EL (cell line): ENCODE measurements at regions not wholly inside any gene's neighbourhood (a gene's known extent, or its start where the extent isn't known, plus 50 kb on each side); places are given as distances from the start of the nearest gene placed in this dataset.
"Not testable (repeated sequence)": the region's sequence is repeated elsewhere in the genome, so short reads cannot be mapped to it uniquely, and the experiment has no call there.

Source experiments
- DNase-seq: peaks from one replicate; pipeline ENCODE4 v3.0.0-alpha.2; 2016

DNA sequence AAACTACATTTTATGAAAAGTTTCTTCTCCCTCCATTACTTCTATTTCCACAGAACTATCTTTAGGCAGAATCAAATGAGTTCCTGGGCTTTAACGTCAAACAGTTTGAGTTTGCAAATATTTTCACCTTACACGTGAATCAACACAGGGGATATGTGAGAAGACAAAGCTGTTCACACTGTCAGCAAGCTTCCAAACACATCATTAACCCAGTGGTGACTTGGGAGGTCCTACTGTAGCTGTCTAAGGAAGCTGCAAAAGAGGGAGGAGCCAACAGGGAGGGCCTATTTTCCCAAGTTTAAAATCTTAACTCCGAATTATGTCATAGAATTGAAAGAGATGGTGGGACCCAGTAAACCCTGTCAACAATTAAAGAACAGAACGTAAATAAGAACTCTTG lies 337.8 kb upstream of the DNAJC19 start:
- DNase-seq, result no peak

- no peak for DNase-seq
These were observed 337.2 kb upstream of the DNAJC19 start for GRCh38 chr3:181326637-181327223.

GRCh38 chr3:181324516-181324915 lies 335.0 kb upstream of the DNAJC19 start:
- not testable (repeated sequence) for DNase-seq

DNA sequence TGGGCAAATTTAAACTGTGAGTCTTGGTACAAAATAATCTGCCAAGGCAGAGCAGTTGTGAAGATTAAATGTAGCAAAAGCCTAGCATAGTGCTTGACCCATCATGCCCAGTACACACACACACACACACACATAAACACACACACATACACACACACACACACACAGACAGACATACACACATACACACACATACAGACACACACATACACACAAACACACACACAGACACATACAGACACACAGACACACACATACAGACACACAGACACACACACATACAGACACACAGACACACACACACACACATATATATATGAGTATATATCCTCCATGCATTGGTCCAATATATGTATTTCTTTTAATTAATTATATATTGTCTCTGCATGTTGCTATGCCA lies 328.8 kb upstream of the DNAJC19 start:
- DNase-seq, result no peak

DNA sequence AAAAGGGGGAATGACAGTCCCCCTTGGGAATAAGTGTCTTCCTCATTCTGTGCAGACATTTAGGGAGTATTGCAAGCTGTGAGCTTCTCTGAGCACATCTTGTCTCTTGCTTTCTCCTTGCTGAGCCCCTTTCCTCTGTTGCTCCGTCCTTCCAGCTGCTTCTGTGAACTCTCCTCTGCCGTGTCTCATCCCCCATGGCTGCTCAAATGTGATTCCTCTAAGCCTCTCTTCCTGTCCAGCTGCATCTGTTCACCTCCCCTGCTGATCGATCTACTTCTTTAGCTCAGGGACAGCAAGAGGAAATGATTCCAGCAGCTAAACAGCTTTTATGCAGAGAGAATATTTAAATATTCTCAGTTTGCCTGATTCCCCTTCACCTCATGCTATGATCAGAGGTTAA lies 328.0 kb upstream of the DNAJC19 start:
- no peak for DNase-seq

DNA sequence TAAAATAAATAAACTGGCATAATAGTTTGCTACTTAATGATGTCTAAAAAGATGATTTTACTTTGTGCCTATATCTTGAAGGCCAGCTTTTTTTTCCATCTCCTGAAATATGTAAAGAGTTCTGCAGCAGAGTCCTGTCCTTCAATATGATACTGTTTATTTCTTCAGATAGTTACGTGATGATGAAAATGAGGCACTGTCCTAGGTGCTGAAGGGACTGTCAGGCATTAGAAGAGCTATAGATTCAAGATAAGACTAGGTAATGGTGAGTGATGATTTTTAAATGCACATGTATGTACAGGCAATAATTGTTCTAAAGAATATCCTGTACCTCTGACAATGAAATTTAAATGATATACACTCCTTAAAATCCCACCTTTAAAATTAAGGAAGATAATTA lies 326.9 kb upstream of the DNAJC19 start:
- DNase-seq, result no peak

- DNase-seq, result no peak
These were observed 323.8 kb upstream of the DNAJC19 start for GRCh38 chr3:181313335-181313734.

- no peak for DNase-seq
These were observed 321.6 kb upstream of the DNAJC19 start for GRCh38 chr3:181311186-181311585.

DNA sequence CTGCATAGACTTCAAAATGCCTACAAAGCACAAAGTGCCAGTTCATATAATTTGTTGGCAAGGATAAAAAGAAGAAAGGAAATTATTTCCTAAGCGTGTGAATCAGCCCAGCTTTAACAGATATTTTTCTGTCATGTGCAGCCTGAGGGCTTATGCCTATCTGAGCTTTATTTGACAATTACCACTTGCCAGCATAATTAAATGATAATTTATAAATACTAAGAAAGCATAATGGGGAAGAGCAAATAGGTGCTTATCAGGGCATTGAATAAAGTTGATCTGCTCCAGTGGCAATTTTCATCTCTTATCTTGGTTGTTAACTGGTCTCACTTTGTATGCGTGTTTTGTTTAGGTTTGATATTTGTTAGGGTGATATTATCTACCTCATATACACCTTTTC lies 313.4 kb upstream of the DNAJC19 start:
- no peak for DNase-seq

DNA sequence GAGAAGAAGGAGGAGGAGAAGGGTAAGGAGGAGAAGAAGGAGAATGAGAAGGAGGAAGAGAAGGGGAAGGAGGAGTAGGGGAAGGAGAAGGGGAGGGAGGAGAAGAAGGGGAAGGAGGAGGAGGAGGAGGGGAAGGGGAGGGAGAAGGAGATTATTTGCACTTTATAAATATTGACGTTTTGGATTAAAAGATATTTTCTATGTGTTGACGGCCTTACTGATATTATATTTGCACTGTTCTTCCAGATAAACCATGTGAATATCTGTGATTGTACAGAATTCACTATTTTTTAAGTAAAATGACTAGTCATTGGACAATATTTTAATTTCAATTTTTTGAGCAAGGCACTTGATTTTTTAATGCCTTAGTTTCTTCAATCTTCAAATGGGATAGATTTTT lies 310.5 kb upstream of the DNAJC19 start:
- no peak for DNase-seq

DNA sequence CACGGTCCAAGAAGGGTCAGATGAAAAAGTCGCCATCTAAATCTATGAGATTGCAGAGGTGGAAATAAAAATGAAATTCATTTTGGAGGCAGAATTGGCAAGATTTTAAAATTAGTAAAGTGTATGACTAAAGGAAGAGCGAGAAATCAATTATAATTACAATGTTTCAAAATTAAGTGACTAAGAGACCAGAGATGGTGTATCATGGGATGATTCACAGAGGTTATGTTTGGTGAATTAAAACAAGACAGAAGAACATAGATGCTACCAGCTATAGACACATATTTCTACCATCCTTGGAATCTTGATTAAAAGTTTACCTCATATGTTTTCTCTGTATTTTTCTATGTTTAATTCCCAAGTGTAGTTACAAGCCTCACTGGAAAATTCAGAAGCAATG lies 308.9 kb upstream of the DNAJC19 start:
- DNase-seq, result no peak

DNA sequence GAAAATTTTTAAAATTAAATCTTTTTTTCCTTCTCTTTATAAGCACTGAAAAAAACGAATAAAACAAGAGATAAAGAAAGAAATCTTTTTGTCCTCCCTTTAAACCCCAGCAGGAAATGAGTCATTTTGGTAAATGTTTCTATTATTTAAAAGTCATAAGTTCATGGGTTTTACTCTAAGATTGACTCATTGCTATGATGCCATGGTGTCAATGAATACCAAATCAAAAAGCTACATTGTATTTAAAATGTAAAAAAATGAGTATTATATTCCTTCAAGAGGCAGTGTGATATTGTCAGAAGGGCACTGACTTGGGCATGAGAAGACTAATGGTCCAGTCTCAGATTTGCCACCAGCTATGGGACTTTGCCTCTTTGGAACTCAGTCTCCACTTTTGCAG lies 303.4 kb upstream of the DNAJC19 start:
- no peak for DNase-seq

DNA sequence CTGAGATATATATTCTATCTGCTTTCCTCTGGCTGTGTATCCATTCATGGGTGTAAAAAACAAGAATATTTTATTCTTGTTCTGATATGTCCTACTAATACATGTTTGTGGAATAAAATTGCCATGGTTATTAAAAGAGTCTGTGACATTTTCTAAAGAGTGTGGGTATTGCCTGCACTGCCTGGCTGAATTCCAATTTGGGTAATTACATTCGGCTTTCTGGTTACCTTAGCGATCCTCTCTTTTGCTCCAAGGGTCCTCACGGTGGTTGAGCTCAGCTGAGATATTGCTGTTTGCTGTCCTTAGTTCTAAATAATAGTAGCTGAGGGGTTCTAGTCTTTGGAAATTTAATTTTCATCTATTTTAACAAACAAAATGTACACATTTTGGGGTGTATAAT lies 301.4 kb upstream of the DNAJC19 start:
- DNase-seq, result no peak

- DNase-seq, result no peak
These were observed 299.8 kb upstream of the DNAJC19 start for GRCh38 chr3:181289306-181289705.

GRCh38 chr3:181288145-181288544 lies 298.6 kb upstream of the DNAJC19 start:
- DNase-seq, result no peak

DNA sequence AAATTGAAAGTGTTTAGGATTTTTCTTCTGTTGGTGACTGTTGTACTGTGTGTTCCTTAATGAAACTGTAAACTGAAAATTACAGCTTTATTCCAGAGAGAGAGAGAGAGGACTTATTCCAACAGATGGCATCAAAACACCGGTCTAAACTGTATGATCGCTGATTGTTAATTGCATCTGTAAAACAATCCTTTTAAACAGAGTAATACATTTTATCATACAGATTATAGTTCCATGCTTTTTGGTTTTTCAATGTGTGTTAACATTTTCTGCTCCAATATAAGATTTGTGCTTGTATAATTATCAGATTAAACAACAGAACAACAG lies 289.7 kb upstream of the DNAJC19 start:
- no peak for DNase-seq

DNA sequence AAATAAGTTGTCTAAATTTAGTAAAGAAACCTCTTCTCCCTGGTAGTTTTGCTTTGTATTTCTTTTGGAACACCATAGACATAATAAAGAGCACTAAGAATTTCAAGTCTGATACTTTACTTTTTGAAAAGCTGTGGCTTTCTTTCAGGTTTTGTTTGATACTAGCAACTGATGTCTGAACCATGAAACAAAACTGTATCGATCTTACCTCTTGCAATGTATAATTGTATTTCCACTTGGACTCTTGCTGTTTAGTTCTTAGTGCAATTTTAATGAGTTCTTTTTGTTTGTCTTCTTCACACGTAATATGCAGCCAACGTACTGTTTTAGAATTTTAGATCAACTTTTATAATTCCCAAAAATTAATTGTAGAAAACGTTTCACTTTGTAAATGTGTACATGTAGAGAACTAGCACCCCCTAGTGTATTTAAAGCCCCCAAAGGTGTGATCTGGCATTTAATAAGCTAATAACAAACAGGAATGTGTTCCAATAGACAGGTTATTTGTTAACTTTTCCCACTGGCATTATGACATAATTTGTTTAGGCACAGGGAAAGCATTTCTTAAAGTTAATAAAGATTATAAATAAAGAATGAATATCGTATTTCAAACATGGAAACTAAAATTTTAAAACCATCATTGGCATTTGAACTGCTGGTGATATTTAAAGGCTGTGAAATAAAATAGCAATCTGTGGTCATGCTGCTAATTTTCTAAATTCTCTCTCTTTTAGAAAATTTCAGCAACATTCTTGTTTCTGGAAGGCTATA lies 289.1 kb upstream of the DNAJC19 start:
- DNase-seq, result no peak

- DNase-seq, result no peak
These were observed 286.9 kb upstream of the DNAJC19 start for GRCh38 chr3:181276358-181276896.

DNA sequence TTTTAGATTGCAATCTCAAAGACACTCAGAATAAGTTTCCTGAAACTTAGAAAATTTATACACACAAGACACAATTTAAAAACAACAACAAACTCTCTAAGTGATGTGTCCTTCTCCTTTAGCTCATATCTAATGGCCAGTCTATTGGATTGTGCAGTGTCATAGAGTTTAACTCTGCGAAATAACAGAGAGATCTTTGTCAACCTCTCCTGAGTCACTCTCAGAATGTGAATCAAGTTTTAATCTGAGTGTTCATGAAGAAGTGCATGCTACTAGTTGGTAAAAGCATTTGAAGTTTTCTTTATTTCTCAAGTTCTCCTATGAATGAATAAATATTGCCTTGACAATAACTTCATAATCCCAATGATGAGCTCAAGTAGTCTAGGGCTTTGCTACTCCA lies 284.5 kb upstream of the DNAJC19 start:
- no peak for DNase-seq

DNA sequence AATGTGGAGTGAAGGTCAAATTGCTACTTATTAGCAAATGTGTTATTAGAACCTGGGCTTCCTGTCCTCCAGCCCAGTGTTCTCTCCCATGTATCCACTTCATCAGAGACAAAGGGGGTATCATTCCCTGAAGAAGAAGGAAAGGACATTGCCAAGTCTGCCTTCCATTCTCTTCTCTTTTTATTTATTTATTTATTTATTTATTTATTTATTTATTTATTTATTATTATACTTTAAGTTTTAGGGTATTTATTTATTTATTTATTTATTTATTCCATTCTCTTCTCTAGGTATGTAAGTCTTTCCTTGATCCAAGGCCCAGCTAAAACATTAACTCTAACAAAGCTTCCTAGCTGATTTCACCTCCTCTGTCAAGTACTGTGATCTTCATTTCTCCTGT lies 277.8 kb upstream of the DNAJC19 start:
- no peak for DNase-seq

- no peak for DNase-seq
These were observed 276.3 kb upstream of the DNAJC19 start for GRCh38 chr3:181265750-181266333.

DNA sequence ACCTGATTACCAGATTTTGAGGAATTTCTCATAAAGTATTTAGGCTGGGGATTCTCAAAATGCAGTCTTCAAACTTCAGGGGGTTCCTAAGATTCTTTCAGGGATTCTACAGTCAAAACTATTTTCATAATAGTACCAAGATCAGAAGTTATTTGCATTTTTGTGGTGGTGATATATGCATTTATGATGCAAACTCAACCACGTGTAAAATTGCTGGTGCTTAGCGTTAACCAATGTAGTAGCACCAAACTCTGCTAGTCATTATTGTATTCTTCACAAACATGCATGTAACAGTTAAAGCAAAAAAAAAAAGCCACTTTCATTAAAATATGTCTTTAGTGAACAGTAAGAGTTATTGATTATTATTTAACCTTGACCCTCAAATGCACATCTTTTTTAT lies 274.9 kb upstream of the DNAJC19 start:
- no peak for DNase-seq

DNA sequence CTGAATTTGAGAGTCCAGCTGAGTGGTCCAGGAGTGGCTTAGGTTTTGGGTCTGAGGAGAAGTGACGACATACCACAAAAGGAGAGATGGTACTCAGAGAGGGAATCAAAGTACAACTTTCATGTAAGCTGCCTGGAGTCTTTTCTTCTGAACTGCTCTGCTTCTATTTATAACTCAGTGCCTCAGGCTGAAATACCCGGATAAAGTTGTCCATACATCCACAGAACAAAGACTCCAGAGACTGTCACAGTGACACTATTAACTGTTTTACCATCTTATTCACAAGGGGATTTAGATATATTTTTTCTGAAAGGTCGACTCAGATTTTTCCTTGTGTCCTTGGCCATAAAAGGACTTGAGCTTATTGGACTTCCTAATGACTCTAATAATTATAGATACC lies 264.3 kb upstream of the DNAJC19 start:
- no peak for DNase-seq

GRCh38 chr3:181252631-181253030 lies 263.1 kb upstream of the DNAJC19 start:
- no peak for DNase-seq

DNA sequence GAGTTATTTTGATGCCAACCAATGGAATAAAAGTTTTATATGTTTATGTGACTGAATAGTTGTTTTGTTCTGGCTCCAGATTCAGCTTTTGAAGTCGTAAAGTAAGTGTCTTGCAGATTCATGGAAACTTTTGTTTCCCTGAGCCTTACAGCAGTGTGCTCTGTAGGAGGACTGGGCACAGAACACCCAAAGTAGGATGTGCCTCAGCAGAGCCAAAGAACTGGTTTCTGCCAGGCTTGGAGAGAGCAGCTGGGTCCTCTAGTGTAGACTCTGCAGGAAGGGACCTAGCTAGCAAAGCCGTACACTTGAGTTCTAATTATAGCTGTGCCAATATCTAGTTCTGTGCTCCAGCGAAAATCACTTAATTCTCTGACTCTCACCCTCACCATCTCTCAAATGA lies 261.2 kb upstream of the DNAJC19 start:
- DNase-seq, result no peak
